ENCODE measurements at regions not wholly inside any gene's neighbourhood (a gene's known extent, or its start where the extent isn't known, plus 50 kb on each side); places are given as distances from the start of the nearest gene placed in this dataset.

DNA sequence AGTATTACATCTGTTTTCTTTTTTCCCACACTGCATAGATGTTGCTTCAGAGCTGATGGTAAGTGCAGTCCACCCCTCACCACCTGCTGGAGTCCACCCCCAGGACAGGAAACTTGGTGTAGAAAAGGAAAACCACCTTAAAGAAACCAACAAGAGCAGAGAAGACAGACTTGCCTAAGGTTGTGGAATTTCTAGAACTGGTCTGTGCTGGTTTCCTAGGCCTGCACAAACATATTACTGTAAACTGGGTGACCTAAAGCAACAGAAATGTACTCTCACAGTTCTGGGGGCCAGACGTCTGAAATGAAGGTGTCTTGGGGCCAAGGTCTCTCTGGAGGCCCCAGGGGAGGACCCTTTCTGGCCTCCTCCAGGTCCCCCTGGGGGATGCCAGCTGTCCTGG is 293.4 kb upstream of the IRX1 start:
- no peak for TF ChIP-seq EZH2phosphoT487 (IDR thresholded peaks at IDR 0.05; ENCODE audit: unreplicated experiment)
- TF ChIP-seq, protein P1, sequence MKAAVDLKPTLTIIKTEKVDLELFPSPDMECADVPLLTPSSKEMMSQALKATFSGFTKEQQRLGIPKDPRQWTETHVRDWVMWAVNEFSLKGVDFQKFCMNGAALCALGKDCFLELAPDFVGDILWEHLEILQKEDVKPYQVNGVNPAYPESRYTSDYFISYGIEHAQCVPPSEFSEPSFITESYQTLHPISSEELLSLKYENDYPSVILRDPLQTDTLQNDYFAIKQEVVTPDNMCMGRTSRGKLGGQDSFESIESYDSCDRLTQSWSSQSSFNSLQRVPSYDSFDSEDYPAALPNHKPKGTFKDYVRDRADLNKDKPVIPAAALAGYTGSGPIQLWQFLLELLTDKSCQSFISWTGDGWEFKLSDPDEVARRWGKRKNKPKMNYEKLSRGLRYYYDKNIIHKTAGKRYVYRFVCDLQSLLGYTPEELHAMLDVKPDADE (IDR thresholded peaks at IDR 0.05): no peak
- no peak for TF ChIP-seq CTCF (conservative IDR thresholded peaks at IDR 0.05; ENCODE audit: low read depth in 2 of 2)
- no peak for TF ChIP-seq STAT1 (IDR thresholded peaks at IDR 0.05; ENCODE audit: unreplicated experiment)
- TF ChIP-seq, protein P2, sequence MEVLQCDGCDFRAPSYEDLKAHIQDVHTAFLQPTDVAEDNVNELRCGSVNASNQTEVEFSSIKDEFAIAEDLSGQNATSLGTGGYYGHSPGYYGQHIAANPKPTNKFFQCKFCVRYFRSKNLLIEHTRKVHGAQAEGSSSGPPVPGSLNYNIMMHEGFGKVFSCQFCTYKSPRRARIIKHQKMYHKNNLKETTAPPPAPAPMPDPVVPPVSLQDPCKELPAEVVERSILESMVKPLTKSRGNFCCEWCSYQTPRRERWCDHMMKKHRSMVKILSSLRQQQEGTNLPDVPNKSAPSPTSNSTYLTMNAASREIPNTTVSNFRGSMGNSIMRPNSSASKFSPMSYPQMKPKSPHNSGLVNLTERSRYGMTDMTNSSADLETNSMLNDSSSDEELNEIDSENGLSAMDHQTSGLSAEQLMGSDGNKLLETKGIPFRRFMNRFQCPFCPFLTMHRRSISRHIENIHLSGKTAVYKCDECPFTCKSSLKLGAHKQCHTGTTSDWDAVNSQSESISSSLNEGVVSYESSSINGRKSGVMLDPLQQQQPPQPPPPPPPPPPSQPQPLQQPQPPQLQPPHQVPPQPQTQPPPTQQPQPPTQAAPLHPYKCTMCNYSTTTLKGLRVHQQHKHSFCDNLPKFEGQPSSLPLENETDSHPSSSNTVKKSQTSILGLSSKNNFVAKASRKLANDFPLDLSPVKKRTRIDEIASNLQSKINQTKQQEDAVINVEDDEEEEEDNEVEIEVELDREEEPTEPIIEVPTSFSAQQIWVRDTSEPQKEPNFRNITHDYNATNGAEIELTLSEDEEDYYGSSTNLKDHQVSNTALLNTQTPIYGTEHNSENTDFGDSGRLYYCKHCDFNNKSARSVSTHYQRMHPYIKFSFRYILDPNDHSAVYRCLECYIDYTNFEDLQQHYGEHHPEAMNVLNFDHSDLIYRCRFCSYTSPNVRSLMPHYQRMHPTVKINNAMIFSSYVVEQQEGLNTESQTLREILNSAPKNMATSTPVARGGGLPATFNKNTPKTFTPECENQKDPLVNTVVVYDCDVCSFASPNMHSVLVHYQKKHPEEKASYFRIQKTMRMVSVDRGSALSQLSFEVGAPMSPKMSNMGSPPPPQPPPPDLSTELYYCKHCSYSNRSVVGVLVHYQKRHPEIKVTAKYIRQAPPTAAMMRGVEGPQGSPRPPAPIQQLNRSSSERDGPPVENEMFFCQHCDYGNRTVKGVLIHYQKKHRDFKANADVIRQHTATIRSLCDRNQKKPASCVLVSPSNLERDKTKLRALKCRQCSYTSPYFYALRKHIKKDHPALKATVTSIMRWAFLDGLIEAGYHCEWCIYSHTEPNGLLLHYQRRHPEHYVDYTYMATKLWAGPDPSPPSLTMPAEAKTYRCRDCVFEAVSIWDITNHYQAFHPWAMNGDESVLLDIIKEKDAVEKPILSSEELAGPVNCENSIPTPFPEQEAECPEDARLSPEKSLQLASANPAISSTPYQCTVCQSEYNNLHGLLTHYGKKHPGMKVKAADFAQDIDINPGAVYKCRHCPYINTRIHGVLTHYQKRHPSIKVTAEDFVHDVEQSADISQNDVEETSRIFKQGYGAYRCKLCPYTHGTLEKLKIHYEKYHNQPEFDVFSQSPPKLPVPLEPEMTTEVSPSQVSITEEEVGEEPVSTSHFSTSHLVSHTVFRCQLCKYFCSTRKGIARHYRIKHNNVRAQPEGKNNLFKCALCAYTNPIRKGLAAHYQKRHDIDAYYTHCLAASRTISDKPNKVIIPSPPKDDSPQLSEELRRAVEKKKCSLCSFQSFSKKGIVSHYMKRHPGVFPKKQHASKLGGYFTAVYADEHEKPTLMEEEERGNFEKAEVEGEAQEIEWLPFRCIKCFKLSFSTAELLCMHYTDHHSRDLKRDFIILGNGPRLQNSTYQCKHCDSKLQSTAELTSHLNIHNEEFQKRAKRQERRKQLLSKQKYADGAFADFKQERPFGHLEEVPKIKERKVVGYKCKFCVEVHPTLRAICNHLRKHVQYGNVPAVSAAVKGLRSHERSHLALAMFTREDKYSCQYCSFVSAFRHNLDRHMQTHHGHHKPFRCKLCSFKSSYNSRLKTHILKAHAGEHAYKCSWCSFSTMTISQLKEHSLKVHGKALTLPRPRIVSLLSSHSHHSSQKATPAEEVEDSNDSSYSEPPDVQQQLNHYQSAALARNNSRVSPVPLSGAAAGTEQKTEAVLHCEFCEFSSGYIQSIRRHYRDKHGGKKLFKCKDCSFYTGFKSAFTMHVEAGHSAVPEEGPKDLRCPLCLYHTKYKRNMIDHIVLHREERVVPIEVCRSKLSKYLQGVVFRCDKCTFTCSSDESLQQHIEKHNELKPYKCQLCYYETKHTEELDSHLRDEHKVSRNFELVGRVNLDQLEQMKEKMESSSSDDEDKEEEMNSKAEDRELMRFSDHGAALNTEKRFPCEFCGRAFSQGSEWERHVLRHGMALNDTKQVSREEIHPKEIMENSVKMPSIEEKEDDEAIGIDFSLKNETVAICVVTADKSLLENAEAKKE (CRISPR knock-in tag; IDR thresholded peaks at IDR 0.05): no peak
- TF ChIP-seq JUNB (IDR thresholded peaks at IDR 0.05; ENCODE audit: unreplicated experiment): no peak
- TF ChIP-seq POLR2AphosphoS5 (IDR thresholded peaks at IDR 0.05; ENCODE audit: low read depth): no peak
- TF ChIP-seq ZNF331 (CRISPR knock-in tag; IDR thresholded peaks at IDR 0.05; ENCODE audit: low read depth): no peak
- no peak for TF ChIP-seq NANOG (IDR thresholded peaks at IDR 0.05; ENCODE audit: borderline replicate concordance)
- TF ChIP-seq CREB1 (CRISPR knock-in tag; IDR thresholded peaks at IDR 0.05; ENCODE audit: low read depth): no peak
- TF ChIP-seq, protein P3, sequence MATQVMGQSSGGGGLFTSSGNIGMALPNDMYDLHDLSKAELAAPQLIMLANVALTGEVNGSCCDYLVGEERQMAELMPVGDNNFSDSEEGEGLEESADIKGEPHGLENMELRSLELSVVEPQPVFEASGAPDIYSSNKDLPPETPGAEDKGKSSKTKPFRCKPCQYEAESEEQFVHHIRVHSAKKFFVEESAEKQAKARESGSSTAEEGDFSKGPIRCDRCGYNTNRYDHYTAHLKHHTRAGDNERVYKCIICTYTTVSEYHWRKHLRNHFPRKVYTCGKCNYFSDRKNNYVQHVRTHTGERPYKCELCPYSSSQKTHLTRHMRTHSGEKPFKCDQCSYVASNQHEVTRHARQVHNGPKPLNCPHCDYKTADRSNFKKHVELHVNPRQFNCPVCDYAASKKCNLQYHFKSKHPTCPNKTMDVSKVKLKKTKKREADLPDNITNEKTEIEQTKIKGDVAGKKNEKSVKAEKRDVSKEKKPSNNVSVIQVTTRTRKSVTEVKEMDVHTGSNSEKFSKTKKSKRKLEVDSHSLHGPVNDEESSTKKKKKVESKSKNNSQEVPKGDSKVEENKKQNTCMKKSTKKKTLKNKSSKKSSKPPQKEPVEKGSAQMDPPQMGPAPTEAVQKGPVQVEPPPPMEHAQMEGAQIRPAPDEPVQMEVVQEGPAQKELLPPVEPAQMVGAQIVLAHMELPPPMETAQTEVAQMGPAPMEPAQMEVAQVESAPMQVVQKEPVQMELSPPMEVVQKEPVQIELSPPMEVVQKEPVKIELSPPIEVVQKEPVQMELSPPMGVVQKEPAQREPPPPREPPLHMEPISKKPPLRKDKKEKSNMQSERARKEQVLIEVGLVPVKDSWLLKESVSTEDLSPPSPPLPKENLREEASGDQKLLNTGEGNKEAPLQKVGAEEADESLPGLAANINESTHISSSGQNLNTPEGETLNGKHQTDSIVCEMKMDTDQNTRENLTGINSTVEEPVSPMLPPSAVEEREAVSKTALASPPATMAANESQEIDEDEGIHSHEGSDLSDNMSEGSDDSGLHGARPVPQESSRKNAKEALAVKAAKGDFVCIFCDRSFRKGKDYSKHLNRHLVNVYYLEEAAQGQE (IDR thresholded peaks at IDR 0.05; ENCODE audit: unreplicated experiment): no peak
- no peak for TF ChIP-seq ZNF114 (CRISPR knock-in tag; IDR thresholded peaks at IDR 0.05)
- TF ChIP-seq EZH2 (IDR thresholded peaks at IDR 0.05; ENCODE audit: low read depth, unreplicated experiment): no peak
- no peak overlapping the region for H2AFZ ChIP-seq
- ATAC-seq: no peak

More for the DNA sequence above, 293.4 kb upstream of the IRX1 start:
- no peak overlapping the region for H3K4me3 ChIP-seq
- Mint-ChIP-seq H3K9me3 (no peaks in the 10 kb centered on the region; the same call in 2 of the 3 replicates), H3K4me3 (no peak overlapping the region), H3K27me3 (ENCODE audit: insufficient read depth, low read depth, poor library complexity) (peaks cover 8% of the 10 kb centered on the region), H3K36me3 (ENCODE audit: low read depth) (no peaks in the 10 kb centered on the region; the same call in 2 of the 3 replicates), H3K27ac (no peak overlapping the region), H3K4me1 (peaks cover 13% of the 10 kb centered on the region)
- no peaks in the 10 kb centered on the region for H3K9me2 ChIP-seq (ENCODE audit: insufficient read depth)
- H3K79me2 ChIP-seq (replicated peaks; ENCODE audit: insufficient read depth): no peaks in the 10 kb centered on the region
- no peak overlapping the region for H3K27ac ChIP-seq (ENCODE audit: low read depth)
- no peak for DNase-seq (ENCODE audit: low spot score)
- H4K20me1 ChIP-seq (replicated peaks; ENCODE audit: insufficient read depth): no peaks in the 10 kb centered on the region
- no peaks in the 10 kb centered on the region for H3F3A ChIP-seq (replicated peaks; ENCODE audit: low read depth)
- no peaks in the 10 kb centered on the region for H3K27me3 ChIP-seq (ENCODE audit: insufficient read depth)
- H3K4me2 ChIP-seq: no peak overlapping the region
- no peaks in the 10 kb centered on the region for H3K36me3 ChIP-seq (ENCODE audit: insufficient read depth)
- peaks cover 3% of the 10 kb centered on the region; the same call in 1 of the 2 replicates for H3K4me1 ChIP-seq (ENCODE audit: insufficient read depth)
